ENCODE measurements at regions not wholly inside any gene's neighbourhood (a gene's known extent, or its start where the extent isn't known, plus 50 kb on each side); places are given as distances from the start of the nearest gene placed in this dataset.

DNA sequence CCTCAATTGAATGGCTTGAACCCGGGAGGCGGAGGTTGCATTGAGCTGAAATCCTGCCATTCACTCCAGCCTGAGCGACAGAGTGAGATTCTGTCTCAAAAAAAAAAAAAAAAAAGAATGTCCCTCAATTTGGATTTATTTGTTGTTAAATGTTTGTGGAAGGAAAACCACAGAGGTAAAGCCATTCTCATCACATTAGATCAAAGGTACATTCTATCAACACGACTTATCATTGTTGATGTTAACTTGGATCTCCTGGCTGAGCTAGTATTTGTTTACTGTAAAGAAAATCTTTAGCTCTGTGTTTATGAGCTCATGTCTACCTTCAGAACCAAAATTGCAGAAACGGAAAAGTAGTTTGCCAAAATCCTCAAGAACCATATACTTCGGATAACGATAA lies 91.4 kb upstream of the SALL4 start:
- TF ChIP-seq BHLHE40 (IDR thresholded peaks at IDR 0.05; ENCODE audit: borderline replicate concordance) (no peak), FOXM1 (IDR thresholded peaks at IDR 0.05; ENCODE audit: borderline replicate concordance) (no peak), LEF1 (IDR thresholded peaks at IDR 0.05; ENCODE audit: borderline replicate concordance) (no peak), TARDBP (IDR thresholded peaks at IDR 0.05) (no peak)
